PC-9 (cell line): ENCODE measurements at regions not wholly inside any gene's neighbourhood (a gene's known extent, or its start where the extent isn't known, plus 50 kb on each side); places are given as distances from the start of the nearest gene placed in this dataset.
"Not testable (repeated sequence)": the region's sequence is repeated elsewhere in the genome, so short reads cannot be mapped to it uniquely, and the experiment has no call there.

Experiments
- EZH2 ChIP-seq: fragments of 200-600 bp; sonication (generic); IDR thresholded peaks from 2 replicates; pipeline ENCODE4 v1.8.0; 2017; ENCODE audit warnings: antibody characterized with exemption, low read depth
- TF ChIP-seq, protein P1 (sequence below): fragments of 200-600 bp; sonication (generic); conservative IDR thresholded peaks from 2 replicates; pipeline ENCODE4 v1.6.1; 2017; ENCODE audit warnings: mixed run types, antibody characterized with exemption, mild to moderate bottlenecking, moderate library complexity

DNA sequence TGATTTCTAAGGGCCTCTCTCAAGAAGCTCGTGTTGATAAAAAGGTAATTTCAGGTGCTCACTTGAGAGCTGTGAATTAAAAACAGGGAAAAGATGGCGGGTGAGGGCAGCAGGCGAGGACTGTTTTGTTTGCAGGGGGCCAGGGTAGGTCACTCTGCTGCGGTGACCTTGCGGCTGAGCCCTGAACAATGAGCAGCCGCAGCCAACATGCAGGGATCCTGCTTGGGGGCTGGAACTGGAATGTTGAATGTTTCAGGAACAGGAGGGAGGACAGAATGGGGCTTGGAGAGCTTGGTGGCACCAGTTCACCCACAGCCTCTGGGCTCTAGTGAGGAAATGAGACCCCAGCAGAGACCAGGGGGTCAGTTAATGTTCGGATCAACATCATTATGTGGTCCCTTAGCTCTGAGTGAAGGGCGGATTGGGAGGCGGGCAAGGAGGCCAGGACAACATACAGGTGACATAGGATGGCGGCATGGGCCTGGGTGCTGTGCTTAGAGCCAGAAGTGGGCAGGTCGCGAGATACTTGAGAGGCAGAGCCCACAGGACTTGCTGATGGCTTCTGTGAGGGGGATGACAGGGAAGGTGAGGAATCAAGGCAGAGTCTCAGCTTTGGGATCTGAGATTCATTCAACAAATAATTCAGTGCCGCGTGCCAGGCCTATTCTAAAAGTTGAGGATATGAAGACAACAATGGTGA lies 94.9 kb downstream of the CRLF3 start:
- TF ChIP-seq, protein P1, sequence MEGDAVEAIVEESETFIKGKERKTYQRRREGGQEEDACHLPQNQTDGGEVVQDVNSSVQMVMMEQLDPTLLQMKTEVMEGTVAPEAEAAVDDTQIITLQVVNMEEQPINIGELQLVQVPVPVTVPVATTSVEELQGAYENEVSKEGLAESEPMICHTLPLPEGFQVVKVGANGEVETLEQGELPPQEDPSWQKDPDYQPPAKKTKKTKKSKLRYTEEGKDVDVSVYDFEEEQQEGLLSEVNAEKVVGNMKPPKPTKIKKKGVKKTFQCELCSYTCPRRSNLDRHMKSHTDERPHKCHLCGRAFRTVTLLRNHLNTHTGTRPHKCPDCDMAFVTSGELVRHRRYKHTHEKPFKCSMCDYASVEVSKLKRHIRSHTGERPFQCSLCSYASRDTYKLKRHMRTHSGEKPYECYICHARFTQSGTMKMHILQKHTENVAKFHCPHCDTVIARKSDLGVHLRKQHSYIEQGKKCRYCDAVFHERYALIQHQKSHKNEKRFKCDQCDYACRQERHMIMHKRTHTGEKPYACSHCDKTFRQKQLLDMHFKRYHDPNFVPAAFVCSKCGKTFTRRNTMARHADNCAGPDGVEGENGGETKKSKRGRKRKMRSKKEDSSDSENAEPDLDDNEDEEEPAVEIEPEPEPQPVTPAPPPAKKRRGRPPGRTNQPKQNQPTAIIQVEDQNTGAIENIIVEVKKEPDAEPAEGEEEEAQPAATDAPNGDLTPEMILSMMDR = not testable (repeated sequence)
- TF ChIP-seq EZH2 = not testable (repeated sequence)
